Prostate gland (tissue), 2 donors: ENCODE measurements at regions not wholly inside any gene's neighbourhood (a gene's known extent, or its start where the extent isn't known, plus 50 kb on each side); places are given as distances from the start of the nearest gene placed in this dataset.

Experiments
- DNase-seq: peaks from one replicate; pipeline ENCODE4 v3.0.0-alpha.2; 2019; ENCODE audit warnings: low spot score
- H3K27ac ChIP-seq, 2 donors: fragments of 200-600 bp; sonication (generic); 2 replicates each; pipeline ENCODE4 v1.5.1; 2017 to 2019
- H3K27me3 ChIP-seq: fragments of 200-600 bp; sonication (generic); replicated peaks from 2 replicates; pipeline ENCODE4 v1.5.1; 2019; ENCODE audit not compliant: insufficient read depth
- H3K36me3 ChIP-seq, 2 donors: fragments of 200-600 bp; sonication (generic); 1 replicate in 1 of 2; 2 replicates in 1 of 2; pipeline versions ENCODE4 v1.5.1 to v1.8.1; 2017 to 2019
- H3K4me1 ChIP-seq: fragments of 200-600 bp; sonication (generic); replicated peaks from 2 replicates; pipeline ENCODE4 v1.5.1; 2019
- H3K4me3 ChIP-seq, 2 donors: fragments of 200-600 bp; sonication (generic); 2 replicates each; pipeline ENCODE4 v1.5.1; 2017 to 2019
- H3K9me3 ChIP-seq: fragments of 200-600 bp; sonication (generic); 2 replicates; pipeline ENCODE4 v1.5.1; 2017
- POLR2A ChIP-seq: fragments of 450-650 bp; IDR thresholded peaks from one replicate; pipeline ENCODE4 v1.6.1; 2016; ENCODE audit warnings: antibody characterized with exemption, mild to moderate bottlenecking
- POLR2AphosphoS5 ChIP-seq: sonication (generic); formaldehyde crosslinking; IDR thresholded peaks from one replicate; pipeline ENCODE4 v1.6.1; 2017; ENCODE audit warnings: antibody characterized with exemption
- WGBS: methylation state at CpG from one replicate; pipeline ENCODE4 v1.1.5; 2018; 5-methylcytosine and 5-hydroxymethylcytosine counted together
- intact Hi-C: fragments of 100-400 bp; cut with DNase I; formaldehyde crosslinking; loops from one replicate; pipeline ENCODE4 v1.14.2; 2022
- TF ChIP-seq, protein P1 (sequence below), 4 experiments: fragments of 200-600 bp in 2 of 4; fragments of 450-650 bp in 2 of 4; sonication (generic) in 2 of 4; IDR thresholded peaks; 1 replicate in 3 of 4; 2 replicates in 1 of 4; pipeline ENCODE4 v1.5.1; 2016 to 2019; ENCODE audit warnings: antibody characterized with exemption in 4 of 4, mild to moderate bottlenecking in 2 of 4, moderate library complexity in 2 of 4

DNA sequence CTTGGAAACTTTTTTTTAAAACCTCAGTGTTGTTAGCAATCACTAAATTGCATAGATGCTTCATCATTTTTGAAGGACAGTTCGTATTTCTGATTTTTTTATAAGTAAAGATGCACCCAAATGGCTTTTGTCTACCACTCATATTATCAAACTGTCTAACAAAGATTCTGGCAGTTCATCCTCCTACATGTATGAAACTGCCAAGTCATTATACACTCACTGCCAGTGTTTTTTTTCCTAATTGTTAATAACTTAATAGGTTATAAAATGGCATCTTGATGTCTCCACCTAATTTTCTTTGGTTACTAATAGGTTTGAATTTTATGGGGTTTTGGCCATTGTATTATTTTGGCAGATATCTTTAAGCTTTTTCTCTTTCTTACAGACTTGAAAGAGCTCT is 77.0 kb downstream of the HTR5A start:
- Histone ChIP-seq H3K27me3 (no peaks in the 10 kb centered on the region), H3K27ac (no peak overlapping the region), H3K4me3 (no peak overlapping the region), H3K36me3 (no peaks in the 10 kb centered on the region), H3K9me3 (no peaks in the 10 kb centered on the region), H3K4me1 (no peaks in the 10 kb centered on the region)
- WGBS: 30% methylated on average over 1 of the region's 1 CpG
- DNase-seq: no peak
- intact Hi-C loops: no loop called here
- TF ChIP-seq, protein P1, sequence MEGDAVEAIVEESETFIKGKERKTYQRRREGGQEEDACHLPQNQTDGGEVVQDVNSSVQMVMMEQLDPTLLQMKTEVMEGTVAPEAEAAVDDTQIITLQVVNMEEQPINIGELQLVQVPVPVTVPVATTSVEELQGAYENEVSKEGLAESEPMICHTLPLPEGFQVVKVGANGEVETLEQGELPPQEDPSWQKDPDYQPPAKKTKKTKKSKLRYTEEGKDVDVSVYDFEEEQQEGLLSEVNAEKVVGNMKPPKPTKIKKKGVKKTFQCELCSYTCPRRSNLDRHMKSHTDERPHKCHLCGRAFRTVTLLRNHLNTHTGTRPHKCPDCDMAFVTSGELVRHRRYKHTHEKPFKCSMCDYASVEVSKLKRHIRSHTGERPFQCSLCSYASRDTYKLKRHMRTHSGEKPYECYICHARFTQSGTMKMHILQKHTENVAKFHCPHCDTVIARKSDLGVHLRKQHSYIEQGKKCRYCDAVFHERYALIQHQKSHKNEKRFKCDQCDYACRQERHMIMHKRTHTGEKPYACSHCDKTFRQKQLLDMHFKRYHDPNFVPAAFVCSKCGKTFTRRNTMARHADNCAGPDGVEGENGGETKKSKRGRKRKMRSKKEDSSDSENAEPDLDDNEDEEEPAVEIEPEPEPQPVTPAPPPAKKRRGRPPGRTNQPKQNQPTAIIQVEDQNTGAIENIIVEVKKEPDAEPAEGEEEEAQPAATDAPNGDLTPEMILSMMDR (IDR thresholded peaks at IDR 0.05): no peak
- TF ChIP-seq POLR2AphosphoS5 (no peak), POLR2A (no peak)

DNA sequence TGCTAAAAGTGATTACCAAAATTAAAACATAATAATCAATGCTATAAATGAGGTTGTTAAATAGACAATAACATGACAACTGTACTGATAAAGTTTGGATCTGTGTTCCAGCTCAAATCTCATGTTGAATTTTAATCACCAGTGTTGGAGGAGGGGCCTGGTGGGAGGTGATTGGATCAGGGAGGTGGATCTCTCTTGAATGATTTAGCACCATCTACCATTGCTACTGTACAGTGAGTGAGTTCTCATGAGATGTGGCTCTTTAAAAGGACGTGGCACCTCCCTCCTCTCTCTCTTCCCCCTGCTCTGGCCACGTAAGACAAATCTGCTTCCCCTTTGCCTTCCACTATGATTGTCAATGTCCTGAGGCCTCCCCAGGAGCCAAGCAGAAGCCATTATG is 77.5 kb downstream of the HTR5A start:
- Histone ChIP-seq H3K4me1 (no peaks in the 10 kb centered on the region), H3K4me3 (no peak overlapping the region), H3K27ac (no peak overlapping the region), H3K9me3 (no peaks in the 10 kb centered on the region), H3K27me3 (no peaks in the 10 kb centered on the region), H3K36me3 (no peaks in the 10 kb centered on the region)
- WGBS: 45% methylated on average over 2 of the region's 2 CpGs
- intact Hi-C loops: no loop called here
- no peak for TF ChIP-seq POLR2A
- no peak for TF ChIP-seq POLR2AphosphoS5
- TF ChIP-seq, protein P1 (IDR thresholded peaks at IDR 0.05): no peak
- no peak for DNase-seq

DNA sequence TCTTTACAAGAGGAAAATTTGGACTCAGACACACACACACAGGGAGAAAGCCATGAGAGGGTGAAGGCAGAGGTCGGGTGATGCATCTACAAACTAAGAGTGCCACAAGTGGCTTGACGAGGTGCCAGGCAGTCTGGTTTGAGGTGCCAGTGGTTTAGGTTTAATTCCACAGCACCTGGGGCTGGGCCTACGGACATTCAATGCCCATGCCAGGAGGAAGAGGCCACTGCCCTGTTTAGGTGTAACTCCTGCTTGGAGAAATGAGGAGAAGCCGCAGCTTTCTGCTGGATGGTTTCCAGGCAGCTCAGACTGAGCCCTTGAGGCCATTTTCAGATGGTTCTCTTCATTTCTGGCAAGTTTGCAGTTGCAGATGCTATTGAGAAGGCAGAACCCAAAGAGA is 83.6 kb downstream of the HTR5A start:
- intact Hi-C loops: no loop called here

DNA sequence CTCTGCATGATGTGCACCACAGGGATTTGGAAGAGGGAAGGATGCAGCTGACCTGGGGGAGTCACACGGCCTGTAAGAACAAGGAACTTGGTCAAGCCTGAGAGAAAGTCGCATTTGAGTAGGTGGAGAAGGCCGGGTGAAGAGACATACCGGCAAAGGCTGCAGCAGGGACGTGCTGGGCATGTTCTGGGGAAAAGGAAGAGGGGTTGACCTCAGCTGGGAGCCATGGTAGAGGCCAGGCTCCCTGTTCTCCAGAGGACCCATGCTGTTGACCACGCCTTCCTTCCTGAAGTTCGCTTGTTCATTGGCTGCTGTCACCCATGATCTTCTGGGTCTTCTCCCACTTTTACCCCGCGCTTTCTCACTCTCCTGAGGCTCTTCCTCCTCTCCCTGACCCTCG is 84.5 kb downstream of the HTR5A start:
- Histone ChIP-seq H3K4me3 (no peak overlapping the region), H3K4me1 (no peaks in the 10 kb centered on the region), H3K27me3 (no peaks in the 10 kb centered on the region), H3K9me3 (no peaks in the 10 kb centered on the region), H3K36me3 (no peaks in the 10 kb centered on the region), H3K27ac (no peak overlapping the region)
- intact Hi-C loops: no loop called here
- no peak for TF ChIP-seq POLR2A
- no peak for TF ChIP-seq POLR2AphosphoS5
- TF ChIP-seq, protein P1 (IDR thresholded peaks at IDR 0.05): no peak
- WGBS: 82% methylated on average over 10 of the region's 10 CpGs
- no peak for DNase-seq

More for the DNA sequence above, 83.6 kb downstream of the HTR5A start:
- no peak overlapping the region for H3K4me3 ChIP-seq
- no peak for DNase-seq
- no peaks in the 10 kb centered on the region for H3K4me1 ChIP-seq
- H3K27ac ChIP-seq: no peak overlapping the region
- no peak for TF ChIP-seq POLR2AphosphoS5
- TF ChIP-seq POLR2A: no peak
- TF ChIP-seq, protein P1 (IDR thresholded peaks at IDR 0.05): no peak
- no peaks in the 10 kb centered on the region for H3K9me3 ChIP-seq
- no peaks in the 10 kb centered on the region for H3K27me3 ChIP-seq
- WGBS: 64% methylated on average over 4 of the region's 4 CpGs
- H3K36me3 ChIP-seq: no peaks in the 10 kb centered on the region

DNA sequence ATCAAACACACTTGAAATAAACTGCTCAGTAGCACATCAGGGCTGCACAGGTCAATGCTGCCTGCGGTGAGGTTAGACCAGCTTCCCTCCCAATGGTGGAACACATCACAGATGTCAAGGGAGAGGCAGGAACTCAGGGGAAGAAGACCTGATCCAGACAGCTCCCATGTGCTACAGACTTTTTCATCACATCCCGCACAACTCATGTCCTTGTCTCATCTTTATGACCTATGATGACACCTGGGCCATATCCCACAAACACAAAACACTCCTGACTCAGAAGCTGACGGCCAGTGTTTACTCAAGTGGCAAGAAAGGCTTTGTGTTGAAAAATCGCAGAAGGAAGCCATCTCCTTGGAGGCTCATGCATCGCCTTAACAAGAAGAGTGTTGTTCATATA is 91.6 kb downstream of the HTR5A start:
- no peak for TF ChIP-seq POLR2A
- TF ChIP-seq, protein P1 (IDR thresholded peaks at IDR 0.05): no peak
- no peak for TF ChIP-seq POLR2AphosphoS5
- 58% methylated on average over 5 of the region's 5 CpGs for WGBS
- intact Hi-C loops: loop anchor here (10.0 kb wide), 1 partner anchor 157 kb away; the partner anchor contains the start of gene PAXIP1
- no peak for DNase-seq
- Histone ChIP-seq H3K4me3 (no peak overlapping the region), H3K36me3 (no peaks in the 10 kb centered on the region), H3K27ac (no peak overlapping the region), H3K9me3 (no peaks in the 10 kb centered on the region), H3K4me1 (no peaks in the 10 kb centered on the region), H3K27me3 (no peaks in the 10 kb centered on the region)
